HUDEP-2 (cell line): ENCODE measurements at regions not wholly inside any gene's neighbourhood (a gene's known extent, or its start where the extent isn't known, plus 50 kb on each side); places are given as distances from the start of the nearest gene placed in this dataset.
A peak's percentile ranks its signal among the peaks of the same experiment; 100 is the strongest.
"Not testable (repeated sequence)": the region's sequence is repeated elsewhere in the genome, so short reads cannot be mapped to it uniquely, and the experiment has no call there.

Source experiments
- DNase-seq, 76 experiments: peaks; one replicate each; lab custom pipeline; 2025; ENCODE audit not compliant: unreplicated experiment in 76 of 76; lab: John Stamatoyannopoulos, UW

- no peak for DNase-seq
Observed at GRCh38 chr11:29190313-29190712, 826.5 kb downstream of the KCNA4 start.

DNA sequence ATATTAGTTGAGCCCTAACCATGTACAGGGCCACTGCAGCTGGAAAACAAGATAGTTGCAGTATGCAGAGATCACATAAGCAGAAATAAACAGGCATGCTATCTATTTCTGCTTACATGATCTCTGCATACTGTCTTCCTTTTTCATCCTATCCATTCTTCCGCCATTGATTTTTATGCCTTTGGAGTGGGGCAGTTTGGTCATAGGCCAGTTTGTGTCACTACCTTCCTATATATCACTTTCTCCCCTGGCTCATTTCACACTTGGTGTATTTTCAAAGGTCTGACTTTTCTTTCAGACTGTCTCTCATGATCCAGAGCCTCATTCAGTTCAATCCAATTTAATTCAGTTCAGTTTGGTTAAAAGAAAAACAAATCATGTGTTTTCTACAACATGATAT is 829.6 kb downstream of the KCNA4 start:
- DNase-seq = no peak

- DNase-seq = no peak
Observed at GRCh38 chr11:29184939-29185890, 831.6 kb downstream of the KCNA4 start.

DNA sequence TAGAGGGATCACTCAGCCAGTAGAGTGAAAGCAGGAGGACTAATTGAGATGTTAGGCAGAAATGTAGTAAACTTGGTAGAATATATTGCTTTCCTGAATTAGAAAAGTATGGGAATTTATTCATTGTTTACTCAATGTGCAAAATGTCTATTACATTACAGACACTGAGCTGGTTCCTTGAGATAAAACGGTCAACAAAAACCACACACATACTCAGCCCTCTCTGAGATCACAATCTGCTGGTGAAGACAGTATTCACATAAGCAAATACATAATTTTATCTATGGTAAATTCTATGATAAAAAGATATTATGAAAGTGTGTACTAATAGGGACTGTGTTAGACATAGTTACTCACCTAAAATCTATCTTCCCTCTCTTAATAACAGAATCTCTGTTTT is 833.5 kb downstream of the KCNA4 start:
- DNase-seq = peak in 1 of 76 experiments; percentile 12

- no peak for DNase-seq
Observed at GRCh38 chr11:29173660-29174062, 843.2 kb downstream of the KCNA4 start.

DNA sequence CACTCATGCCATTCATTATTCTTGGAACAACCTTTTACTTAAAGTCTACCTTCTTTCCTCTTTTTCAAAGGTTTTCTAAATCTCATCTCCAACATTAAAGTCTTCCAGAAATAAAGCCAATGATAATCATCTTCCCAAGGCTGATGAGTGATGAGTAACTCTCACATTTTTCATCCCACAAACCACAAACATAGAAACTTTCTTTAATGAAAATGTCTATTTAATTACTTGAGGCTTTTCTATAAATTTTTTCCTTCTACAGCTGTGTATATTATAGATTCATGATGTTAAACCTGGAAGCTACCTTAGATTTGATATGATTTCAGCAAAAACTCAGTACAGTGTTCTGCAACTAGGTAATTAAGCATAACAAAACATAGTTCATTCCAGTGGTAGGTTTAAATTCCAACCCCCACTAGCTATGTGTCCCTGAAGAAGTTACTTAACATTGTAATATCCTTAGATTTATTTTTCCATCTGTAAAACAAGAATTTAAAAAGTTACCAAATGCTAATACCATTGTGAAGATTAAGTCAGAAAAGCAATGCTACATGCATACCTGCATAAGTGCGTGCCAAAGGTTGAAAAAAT is 845.4 kb downstream of the KCNA4 start:
- DNase-seq = no peak

GRCh38 chr11:29166306-29166705 is 850.5 kb downstream of the KCNA4 start:
- DNase-seq = no peak

- DNase-seq = no peak
Observed at GRCh38 chr11:29163231-29163630, 853.6 kb downstream of the KCNA4 start.

GRCh38 chr11:29162491-29162890 is 854.3 kb downstream of the KCNA4 start:
- DNase-seq = no peak

DNA sequence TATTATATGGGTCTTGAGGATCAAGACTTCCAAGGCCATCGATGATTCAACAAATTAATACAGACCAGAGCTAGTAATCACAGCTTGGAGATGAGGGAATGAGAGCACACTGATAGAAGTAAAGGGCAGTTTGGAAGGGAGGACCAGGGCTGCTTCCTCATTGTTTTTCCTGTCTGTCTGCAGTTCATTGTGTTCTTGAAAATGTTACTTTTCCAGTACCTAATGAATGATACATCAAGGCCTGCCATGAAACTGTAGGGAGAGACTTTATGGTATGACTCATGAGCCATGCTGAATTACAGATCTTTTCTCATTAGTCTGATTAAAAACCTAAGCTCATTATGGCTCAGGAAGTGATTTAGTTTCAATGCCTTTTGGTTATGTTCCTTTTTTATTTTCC is 855.6 kb downstream of the KCNA4 start:
- no peak for DNase-seq

DNA sequence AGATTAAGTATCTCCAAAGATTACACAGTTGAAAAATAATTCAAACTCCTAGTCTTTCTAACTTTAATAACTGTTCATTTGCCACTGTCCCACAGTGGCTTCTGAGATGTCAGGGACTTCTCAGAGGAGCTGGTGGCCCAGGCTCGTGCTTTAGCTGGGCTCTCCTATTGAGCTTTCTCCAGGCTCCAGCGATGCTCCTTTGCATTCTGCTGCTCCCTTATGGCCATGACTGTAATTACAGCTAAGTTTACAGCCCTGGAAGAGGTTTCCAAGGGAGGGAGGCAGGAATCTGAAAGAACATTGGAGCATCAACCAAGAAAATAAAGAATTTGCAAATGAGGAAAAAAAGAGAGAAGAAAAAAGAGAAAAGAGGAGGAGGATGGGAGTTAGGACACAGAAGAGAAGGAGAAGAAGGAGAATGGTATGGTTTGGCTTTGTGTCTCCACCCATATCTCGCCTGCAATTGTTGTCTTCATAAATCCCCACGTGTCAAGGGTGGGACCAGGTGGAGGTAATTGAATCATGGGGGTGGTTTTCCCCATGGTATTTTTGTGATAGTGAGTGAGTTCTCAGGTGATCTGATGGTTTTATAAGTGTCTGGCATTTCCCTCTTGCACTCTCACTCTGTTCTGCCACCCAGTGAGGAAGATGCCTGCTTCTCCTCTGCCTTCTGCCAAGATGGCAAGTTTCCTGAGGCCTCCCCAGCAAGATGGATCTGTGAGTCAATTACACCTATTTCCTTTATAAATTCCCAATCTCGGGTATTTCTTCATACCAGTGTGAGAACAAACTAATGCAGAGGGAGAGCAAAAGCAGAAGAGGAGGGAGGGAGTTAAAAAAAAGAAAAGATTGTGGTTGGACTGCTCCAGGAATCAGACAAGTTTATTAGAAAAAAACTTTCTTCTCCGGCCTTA is 857.0 kb downstream of the KCNA4 start:
- peak in 8 of 76 experiments; percentile 0 to 40 (median 30) for DNase-seq

- no peak for DNase-seq
Observed at GRCh38 chr11:29153078-29153477, 863.8 kb downstream of the KCNA4 start.

GRCh38 chr11:29142573-29142972 is 874.3 kb downstream of the KCNA4 start:
- not testable (repeated sequence) for DNase-seq

DNA sequence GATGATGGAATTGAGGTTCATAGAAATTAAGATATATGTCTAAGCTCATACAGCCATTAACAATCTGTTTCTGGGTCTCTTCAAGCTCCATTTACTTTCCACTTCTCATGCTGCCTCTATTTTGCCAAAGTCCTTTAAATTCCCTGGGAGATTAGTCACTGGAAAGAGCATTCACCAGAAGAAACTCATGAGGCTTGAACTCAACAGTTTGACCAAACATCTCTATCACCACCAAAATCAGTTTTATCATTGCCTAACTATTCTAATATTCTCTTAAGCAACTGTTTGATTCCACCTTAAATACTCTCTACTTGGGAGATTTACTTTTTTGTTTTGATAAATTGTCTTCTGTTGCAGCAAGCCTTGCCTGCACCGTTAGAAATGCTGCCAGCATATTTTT is 881.3 kb downstream of the KCNA4 start:
- no peak for DNase-seq

- DNase-seq = no peak
Observed at GRCh38 chr11:29131055-29131454, 885.8 kb downstream of the KCNA4 start.

- no peak for DNase-seq
Observed at GRCh38 chr11:29129844-29130243, 887.0 kb downstream of the KCNA4 start.

DNA sequence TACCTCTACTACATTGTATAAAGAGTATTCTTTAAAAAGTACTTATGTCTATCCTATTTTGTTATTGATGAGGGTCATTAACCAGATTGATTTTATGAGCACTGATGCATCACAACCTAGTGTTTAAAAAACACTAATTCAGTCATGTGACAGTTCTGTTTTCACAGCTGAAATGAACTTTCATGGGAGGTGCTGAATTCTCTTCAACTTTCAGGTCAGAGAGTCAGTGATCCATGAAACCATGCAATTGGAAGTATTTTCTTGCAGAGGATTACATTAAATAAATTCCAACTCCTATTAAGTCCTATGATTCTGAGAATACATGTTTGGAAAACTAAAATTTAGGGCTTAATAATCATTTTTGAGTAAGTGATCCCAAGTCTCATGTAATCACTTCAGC is 889.4 kb downstream of the KCNA4 start:
- DNase-seq = no peak

- DNase-seq = no peak
Observed at GRCh38 chr11:29125606-29126005, 891.2 kb downstream of the KCNA4 start.

DNA sequence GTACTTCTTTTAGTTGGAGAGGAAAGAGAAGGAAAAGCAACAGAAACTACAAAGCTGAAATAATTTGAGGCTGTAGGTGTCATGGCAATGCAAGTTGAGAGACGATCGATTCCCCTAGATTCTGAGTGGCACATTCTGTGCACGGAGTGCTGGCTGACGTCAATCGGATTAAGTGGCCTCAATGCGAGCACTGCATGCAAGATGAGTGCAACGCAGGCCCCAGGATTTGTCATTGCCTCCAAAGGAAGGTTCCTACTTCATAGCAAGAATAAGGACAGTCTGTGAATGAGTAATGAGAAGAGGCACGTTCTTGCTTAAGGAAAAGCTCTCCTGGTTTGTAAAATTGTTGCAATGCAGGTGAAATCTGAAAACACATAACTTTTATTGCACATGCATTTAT is 892.4 kb downstream of the KCNA4 start:
- no peak for DNase-seq

DNA sequence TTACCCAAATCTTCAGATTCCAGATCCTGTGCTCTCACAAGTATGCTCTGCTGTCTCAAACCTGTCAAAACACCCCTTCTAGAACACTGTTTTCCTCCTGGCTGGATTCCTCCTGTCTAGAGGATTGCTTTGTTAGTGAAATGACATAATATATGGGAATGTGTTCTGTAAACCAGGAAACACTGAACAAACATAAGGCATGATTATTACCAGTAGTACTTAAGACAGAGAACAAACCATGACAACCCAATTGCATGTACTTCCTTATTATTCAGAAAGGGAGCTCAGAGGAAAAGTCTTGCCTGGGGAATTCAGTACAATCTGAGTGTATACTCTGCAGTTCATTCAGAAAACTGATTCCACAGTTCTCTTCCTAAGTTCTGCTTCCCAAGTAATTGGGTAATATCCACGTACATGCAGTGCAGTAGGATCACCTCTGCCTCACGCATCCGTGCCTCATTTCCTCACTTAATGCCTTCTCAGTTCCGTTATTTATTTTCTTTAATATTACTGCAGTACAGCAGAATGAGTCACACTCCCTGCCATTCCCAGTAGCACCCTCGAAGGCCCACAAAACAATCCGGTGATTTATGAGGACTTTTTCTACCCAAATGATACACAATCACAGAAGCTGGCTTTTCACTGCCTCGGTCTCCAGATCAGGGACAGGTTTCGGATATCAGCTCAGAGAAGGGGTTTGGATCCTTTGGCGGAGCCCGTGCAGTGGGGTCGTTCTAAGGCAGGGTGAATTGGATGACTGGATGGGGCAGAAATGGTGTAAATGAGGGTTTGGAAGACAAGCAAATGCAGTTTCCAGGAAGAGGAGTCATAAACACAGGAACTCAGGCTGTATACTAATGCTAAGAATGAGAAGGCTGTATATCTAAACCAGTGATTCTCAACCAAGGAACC is 896.9 kb downstream of the KCNA4 start:
- DNase-seq = no peak
